Ectodermal cell (in vitro differentiated cells): ENCODE measurements at regions not wholly inside any gene's neighbourhood (a gene's known extent, or its start where the extent isn't known, plus 50 kb on each side); places are given as distances from the start of the nearest gene placed in this dataset.
"Not testable (repeated sequence)": the region's sequence is repeated elsewhere in the genome, so short reads cannot be mapped to it uniquely, and the experiment has no call there.

Source experiments
- H3K27ac ChIP-seq: 2 replicates; pipeline ENCODE4 v1.7.0; 2013; ENCODE audit warnings: mild to moderate bottlenecking, low read depth, low read length; ENCODE audit not compliant: insufficient read depth, poor library complexity, severe bottlenecking
- H3K27me3 ChIP-seq: 2 replicates; pipeline ENCODE4 v1.7.0; 2013; ENCODE audit warnings: mild to moderate bottlenecking, low read length; ENCODE audit not compliant: insufficient read depth, control insufficient read depth, poor library complexity, severe bottlenecking
- H3K36me3 ChIP-seq: one replicate; pipeline ENCODE4 v1.7.0; 2013; ENCODE audit warnings: low read length; ENCODE audit not compliant: control insufficient read depth, insufficient read depth
- H3K4me1 ChIP-seq: one replicate; pipeline ENCODE4 v1.7.0; 2013; ENCODE audit warnings: low read length; ENCODE audit not compliant: control insufficient read depth, insufficient read depth
- H3K4me3 ChIP-seq: 2 replicates; pipeline ENCODE4 v1.7.0; 2013; ENCODE audit warnings: low read depth, low read length, control low read depth; ENCODE audit not compliant: insufficient read depth
- H3K9me3 ChIP-seq: 2 replicates; pipeline ENCODE4 v1.7.0; 2013; ENCODE audit warnings: mild to moderate bottlenecking, low read length, moderate library complexity; ENCODE audit not compliant: control insufficient read depth
- WGBS, 2 experiments: methylation state at CpG; one replicate each; pipeline ENCODE4 v1.1.7; 2013; ENCODE audit warnings: missing lambda C conversion rate in 2 of 2; 5-methylcytosine and 5-hydroxymethylcytosine counted together

DNA sequence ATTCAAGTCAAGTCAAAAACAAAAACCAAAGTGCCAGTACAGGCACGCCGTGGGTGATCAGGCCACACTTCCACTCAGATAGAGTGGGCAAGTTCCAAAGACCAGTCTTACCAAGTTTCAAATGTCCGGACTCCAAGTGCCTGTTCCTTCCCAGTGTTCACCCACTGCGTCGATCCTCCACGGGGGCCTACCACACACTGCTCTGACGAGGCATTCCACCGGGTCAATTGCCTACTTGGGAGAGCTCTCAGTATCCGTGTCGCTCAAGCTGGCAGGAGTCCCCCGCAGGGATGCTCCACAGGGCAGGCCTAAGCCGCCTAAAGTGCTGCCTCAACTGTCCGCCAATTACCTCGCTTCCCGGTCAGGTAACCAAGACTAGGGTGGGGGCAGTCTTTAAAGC is 132.3 kb upstream of the CCZ1B start:
- not testable (repeated sequence) for H3K4me3 ChIP-seq, H3K27me3 ChIP-seq, H3K4me1 ChIP-seq, H3K9me3 ChIP-seq, H3K27ac ChIP-seq, H3K36me3 ChIP-seq
- 93 to 94% methylated on average over 15 of the region's 15 CpGs for WGBS, 2 experiments

DNA sequence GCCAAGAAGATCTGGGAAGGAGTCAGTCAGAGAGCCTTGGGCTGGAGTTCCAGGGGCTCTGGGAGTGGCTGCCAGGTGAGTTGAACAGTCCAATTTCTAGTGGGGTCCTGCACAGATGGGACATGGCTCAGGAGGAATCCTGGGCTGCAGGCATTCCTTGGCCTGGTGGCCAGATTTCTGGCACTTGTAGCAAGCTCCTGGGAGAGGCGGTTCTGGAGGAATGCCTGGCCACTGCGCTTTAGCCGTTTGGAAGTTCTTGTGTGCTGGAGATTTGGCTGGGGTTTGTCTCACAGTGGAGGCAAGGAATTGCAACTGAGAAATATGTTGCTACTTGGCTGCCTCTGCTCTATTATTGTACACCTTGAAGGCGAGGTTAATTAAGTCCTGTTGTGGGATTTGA is 133.9 kb upstream of the CCZ1B start:
- not testable (repeated sequence) for H3K4me3 ChIP-seq
- WGBS, 2 experiments, result 91 to 95% methylated on average over 4 of the region's 4 CpGs

GRCh38 chr7:6962871-6963270 is 136.8 kb upstream of the CCZ1B start:
- 57 to 65% methylated on average over 6 to 8 of the region's 8 CpGs for WGBS, 2 experiments
- not testable (repeated sequence) for H3K27ac ChIP-seq, H3K9me3 ChIP-seq, H3K4me3 ChIP-seq, H3K36me3 ChIP-seq, H3K4me1 ChIP-seq, H3K27me3 ChIP-seq

More for the DNA sequence above, 133.9 kb upstream of the CCZ1B start:
- H3K9me3 ChIP-seq, H3K27ac ChIP-seq, H3K36me3 ChIP-seq, H3K4me1 ChIP-seq, H3K27me3 ChIP-seq: not testable (repeated sequence)

- not testable (repeated sequence) for H3K4me1 ChIP-seq, H3K27ac ChIP-seq, H3K36me3 ChIP-seq, H3K27me3 ChIP-seq, H3K9me3 ChIP-seq, H3K4me3 ChIP-seq
- WGBS, 2 experiments, result 65 to 76% methylated on average over 5 to 6 of the region's 6 CpGs
These were observed 139.0 kb upstream of the CCZ1B start for GRCh38 chr7:6965051-6965450.

- not testable (repeated sequence) for H3K4me3 ChIP-seq, H3K9me3 ChIP-seq, H3K36me3 ChIP-seq, H3K27me3 ChIP-seq, H3K4me1 ChIP-seq, H3K27ac ChIP-seq
- 92 to 96% methylated on average over 1 to 3 of the region's 3 CpGs for WGBS, 2 experiments
These were observed 144.1 kb upstream of the CCZ1B start for GRCh38 chr7:6970180-6970579.

- WGBS, 2 experiments, result 88 to 96% methylated on average over 14 to 21 of the region's 27 CpGs
- H3K27me3 ChIP-seq, H3K4me1 ChIP-seq, H3K27ac ChIP-seq, H3K36me3 ChIP-seq, H3K4me3 ChIP-seq, H3K9me3 ChIP-seq: not testable (repeated sequence)
These were observed 148.8 kb upstream of the CCZ1B start for GRCh38 chr7:6974876-6975275.

- not testable (repeated sequence) for H3K4me1 ChIP-seq
- 95 to 97% methylated on average over 28 of the region's 28 CpGs for WGBS, 2 experiments
These were observed 149.3 kb upstream of the CCZ1B start for GRCh38 chr7:6975346-6975745.

DNA sequence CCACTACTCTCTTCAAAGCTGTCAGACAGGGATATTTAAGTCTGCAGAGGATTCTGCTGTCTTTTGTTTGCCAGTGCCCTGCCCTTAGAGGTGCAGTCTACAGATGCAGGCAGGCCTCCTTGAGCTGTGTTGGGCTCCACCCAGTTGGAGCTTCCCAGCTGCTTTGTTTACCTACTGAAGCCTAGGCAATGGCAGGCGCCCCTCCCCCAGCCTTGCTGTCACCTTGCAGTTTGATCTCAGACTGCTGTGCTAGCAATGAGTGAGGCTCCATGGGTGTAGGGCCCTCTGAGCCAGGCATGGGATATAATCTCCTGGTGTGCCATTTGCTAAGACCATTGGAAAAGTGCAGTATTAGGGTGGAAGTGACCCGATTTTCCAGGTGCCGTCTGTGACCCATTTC is 151.3 kb upstream of the CCZ1B start:
- H3K4me3 ChIP-seq, H3K27ac ChIP-seq, H3K4me1 ChIP-seq, H3K9me3 ChIP-seq, H3K36me3 ChIP-seq, H3K27me3 ChIP-seq: not testable (repeated sequence)
- WGBS, 2 experiments, result 91 to 92% methylated on average over 3 of the region's 3 CpGs

More at GRCh38 chr7:6975346-6975745, 149.3 kb upstream of the CCZ1B start:
- not testable (repeated sequence) for H3K27me3 ChIP-seq, H3K9me3 ChIP-seq, H3K36me3 ChIP-seq, H3K4me3 ChIP-seq, H3K27ac ChIP-seq

DNA sequence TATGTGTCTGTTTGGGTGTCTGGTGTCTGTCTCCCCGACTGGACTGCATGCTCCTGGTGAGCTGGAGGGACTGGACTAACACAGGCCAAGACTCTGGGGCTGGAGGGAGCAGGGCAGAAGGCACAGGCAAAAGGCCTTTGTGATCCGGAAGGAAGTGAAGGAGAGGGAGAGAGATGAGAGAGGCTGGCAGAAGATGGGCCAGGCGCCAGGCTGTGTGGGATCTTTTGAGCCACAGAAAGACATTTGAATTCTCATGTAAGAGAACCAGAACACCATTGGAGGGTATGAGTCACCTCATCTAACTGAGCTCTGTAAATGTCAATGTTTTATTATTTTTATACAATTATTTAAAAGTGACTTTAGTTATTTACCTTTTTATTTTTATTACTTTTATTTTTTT is 152.3 kb upstream of the CCZ1B start:
- 89% methylated on average over 3 of the region's 3 CpGs for WGBS, 2 experiments

DNA sequence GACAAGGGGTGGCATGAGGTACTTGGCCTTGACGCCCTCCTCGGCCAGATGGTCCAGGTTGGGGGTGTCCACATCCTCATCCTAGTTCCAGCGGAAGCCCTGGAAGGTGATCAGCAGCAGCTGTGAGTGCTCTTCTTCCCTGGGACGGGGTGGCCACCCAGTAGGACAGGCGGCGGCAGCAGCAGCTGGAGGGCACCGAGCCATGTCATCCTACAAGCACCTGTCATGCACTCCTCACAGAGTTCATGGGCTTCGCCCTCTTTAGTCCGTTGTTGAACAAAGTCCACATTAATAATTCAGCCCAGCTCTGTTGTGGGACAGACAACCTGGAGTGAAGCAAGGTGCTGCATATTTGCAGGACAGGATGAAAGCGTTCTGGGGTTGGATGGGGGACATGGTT is 153.4 kb upstream of the CCZ1B start:
- H3K9me3 ChIP-seq, H3K4me3 ChIP-seq, H3K27me3 ChIP-seq, H3K36me3 ChIP-seq, H3K4me1 ChIP-seq, H3K27ac ChIP-seq: not testable (repeated sequence)
- 93 to 97% methylated on average over 10 of the region's 10 CpGs for WGBS, 2 experiments

More for the DNA sequence above, 152.3 kb upstream of the CCZ1B start:
- not testable (repeated sequence) for H3K9me3 ChIP-seq, H3K4me1 ChIP-seq, H3K4me3 ChIP-seq, H3K27ac ChIP-seq, H3K36me3 ChIP-seq, H3K27me3 ChIP-seq

DNA sequence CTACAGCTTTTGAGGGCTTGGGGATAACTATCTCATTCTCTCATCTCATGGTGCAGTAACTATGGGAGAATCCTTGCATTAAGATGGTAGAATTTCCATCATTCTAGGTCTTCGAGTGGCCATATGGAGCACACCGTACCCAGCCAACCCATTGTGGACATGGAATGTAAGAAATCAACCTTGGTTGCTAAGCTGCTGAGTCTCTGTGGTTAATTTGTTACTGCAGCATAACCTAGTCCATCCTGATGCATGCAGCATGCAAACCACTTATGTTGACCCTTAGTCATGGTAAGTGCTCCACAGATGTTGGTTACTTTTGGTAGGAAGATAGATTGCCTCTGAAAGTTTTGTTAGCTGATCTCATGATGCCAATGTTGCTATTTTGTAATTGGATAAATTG is 156.3 kb upstream of the CCZ1B start:
- H3K27me3 ChIP-seq, H3K4me1 ChIP-seq, H3K27ac ChIP-seq, H3K36me3 ChIP-seq, H3K4me3 ChIP-seq, H3K9me3 ChIP-seq: not testable (repeated sequence)
- 96 to 97% methylated on average over 2 of the region's 2 CpGs for WGBS, 2 experiments
